ENCODE measurements at regions not wholly inside any gene's neighbourhood (a gene's known extent, or its start where the extent isn't known, plus 50 kb on each side); places are given as distances from the start of the nearest gene placed in this dataset.

DNA sequence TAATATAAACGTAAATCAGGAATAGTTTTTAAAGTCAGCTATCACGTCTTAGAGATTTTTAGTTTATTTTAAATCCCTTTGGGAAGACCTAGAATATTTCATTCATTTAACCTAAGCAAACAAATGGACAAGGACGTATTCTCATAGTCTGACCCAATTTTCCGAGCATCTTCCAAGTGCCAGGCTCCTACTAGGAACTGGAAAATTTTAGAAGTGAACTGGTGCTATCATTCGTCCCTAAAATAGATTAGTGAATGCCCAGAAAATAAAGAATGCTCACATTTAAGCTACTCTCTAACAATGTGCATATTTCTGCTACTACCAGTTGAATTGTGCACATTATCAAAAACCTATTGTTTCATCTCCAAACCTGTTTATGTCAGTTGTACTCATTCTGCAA is 120.1 kb downstream of the ZFAND4 start:
- intact Hi-C loops (cut with DNase I) = no loop called here
- H3K9me3 ChIP-seq = no peaks in the 10 kb centered on the region
- TF ChIP-seq POLR2AphosphoS5 (IDR thresholded peaks at IDR 0.05) (no peak), POLR2A (IDR thresholded peaks at IDR 0.05) (no peak)
- TF ChIP-seq, protein P1, sequence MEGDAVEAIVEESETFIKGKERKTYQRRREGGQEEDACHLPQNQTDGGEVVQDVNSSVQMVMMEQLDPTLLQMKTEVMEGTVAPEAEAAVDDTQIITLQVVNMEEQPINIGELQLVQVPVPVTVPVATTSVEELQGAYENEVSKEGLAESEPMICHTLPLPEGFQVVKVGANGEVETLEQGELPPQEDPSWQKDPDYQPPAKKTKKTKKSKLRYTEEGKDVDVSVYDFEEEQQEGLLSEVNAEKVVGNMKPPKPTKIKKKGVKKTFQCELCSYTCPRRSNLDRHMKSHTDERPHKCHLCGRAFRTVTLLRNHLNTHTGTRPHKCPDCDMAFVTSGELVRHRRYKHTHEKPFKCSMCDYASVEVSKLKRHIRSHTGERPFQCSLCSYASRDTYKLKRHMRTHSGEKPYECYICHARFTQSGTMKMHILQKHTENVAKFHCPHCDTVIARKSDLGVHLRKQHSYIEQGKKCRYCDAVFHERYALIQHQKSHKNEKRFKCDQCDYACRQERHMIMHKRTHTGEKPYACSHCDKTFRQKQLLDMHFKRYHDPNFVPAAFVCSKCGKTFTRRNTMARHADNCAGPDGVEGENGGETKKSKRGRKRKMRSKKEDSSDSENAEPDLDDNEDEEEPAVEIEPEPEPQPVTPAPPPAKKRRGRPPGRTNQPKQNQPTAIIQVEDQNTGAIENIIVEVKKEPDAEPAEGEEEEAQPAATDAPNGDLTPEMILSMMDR (IDR thresholded peaks at IDR 0.05) = no peak
- no peak overlapping the region for H3K27ac ChIP-seq
- WGBS = 94% methylated on average over 5 of the region's 5 CpGs
- no peak for DNase-seq (ENCODE audit: low spot score)
- no peaks in the 10 kb centered on the region for H3K4me1 ChIP-seq (replicated peaks)
- H3K36me3 ChIP-seq = no peaks in the 10 kb centered on the region
- no peaks in the 10 kb centered on the region for H3K27me3 ChIP-seq (replicated peaks; ENCODE audit: insufficient read depth)
- H3K4me3 ChIP-seq = no peak overlapping the region

DNA sequence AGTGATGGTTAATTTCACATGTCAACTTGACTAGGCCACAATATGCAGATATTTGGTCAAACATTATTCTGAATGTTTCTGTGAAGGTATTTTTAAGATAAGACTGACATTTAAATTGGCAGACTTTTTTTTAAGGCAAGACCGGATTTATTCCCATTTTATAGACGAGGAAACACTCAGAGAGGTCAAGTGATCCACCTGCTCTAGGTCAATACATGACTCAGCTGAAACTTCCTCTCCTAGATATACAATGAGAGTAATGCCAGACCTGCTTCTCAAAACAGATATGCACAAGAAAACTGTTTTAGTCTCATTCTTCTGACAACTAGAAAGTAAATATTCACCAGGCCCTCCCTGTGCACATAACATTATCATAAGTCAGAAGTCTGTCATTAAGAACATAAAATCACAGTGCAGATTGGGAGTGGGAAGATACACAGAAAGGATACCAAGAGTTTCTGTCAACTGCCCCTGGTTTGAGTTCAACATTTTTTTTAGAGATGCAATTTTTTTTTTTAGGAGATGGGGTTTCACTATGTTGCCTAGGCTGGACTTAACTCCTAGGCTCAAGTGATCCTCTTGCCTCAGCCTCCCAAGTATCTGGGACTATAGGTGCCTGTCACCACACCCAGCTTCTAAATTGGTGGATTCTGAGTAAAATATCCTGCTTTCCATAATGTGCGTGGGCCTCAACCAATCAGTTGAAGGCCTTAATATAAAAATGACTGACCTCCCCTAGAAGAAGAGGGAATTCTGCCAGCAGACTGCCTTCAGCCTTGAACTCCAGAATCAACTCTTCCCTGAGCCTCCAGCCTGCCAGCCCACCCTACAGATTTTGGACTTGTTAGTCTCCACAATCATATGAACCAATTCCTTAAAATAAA is 121.4 kb downstream of the ZFAND4 start:
- intact Hi-C loops (cut with DNase I) = no loop called here
- DNase-seq (ENCODE audit: low spot score) = no peak
- Histone ChIP-seq H3K9me3 (no peaks in the 10 kb centered on the region), H3K27me3 (replicated peaks; ENCODE audit: insufficient read depth) (no peaks in the 10 kb centered on the region), H3K27ac (no peak overlapping the region), H3K4me3 (no peak overlapping the region), H3K4me1 (replicated peaks) (no peaks in the 10 kb centered on the region), H3K36me3 (no peaks in the 10 kb centered on the region)
- TF ChIP-seq, protein P1 (IDR thresholded peaks at IDR 0.05) = no peak
- TF ChIP-seq POLR2AphosphoS5 (IDR thresholded peaks at IDR 0.05) (no peak), POLR2A (IDR thresholded peaks at IDR 0.05) (no peak)
- WGBS = 88% methylated on average over 3 of the region's 3 CpGs

DNA sequence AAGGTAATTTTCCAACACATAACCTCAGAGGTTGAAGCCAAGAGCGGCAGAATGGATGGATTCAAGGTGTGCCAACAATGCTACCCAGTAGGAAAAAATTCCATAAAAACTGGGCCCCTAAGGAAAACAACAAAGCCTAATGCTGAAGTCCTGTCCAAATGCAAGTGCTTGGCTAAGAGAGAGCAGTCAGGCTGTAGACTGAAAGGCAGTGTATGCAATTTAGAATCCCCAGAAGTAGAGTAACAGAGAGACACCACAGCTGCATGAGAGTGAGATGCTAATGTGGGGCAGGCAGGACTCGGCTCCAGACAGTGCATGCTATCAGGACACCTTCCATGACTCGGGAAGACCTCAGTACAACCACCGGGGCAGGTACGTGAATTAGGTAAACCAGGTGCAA is 124.5 kb downstream of the ZFAND4 start:
- no peak for DNase-seq (ENCODE audit: low spot score)
- Histone ChIP-seq H3K4me3 (no peak overlapping the region), H3K27me3 (replicated peaks; ENCODE audit: insufficient read depth) (no peaks in the 10 kb centered on the region), H3K36me3 (no peaks in the 10 kb centered on the region), H3K9me3 (no peaks in the 10 kb centered on the region), H3K27ac (no peak overlapping the region), H3K4me1 (replicated peaks) (no peaks in the 10 kb centered on the region)
- TF ChIP-seq POLR2AphosphoS5 (IDR thresholded peaks at IDR 0.05) (no peak), POLR2A (IDR thresholded peaks at IDR 0.05) (no peak)
- TF ChIP-seq, protein P1 (IDR thresholded peaks at IDR 0.05) = no peak
- intact Hi-C loops (cut with DNase I) = no loop called here
- WGBS = 81% methylated on average over 5 of the region's 5 CpGs

DNA sequence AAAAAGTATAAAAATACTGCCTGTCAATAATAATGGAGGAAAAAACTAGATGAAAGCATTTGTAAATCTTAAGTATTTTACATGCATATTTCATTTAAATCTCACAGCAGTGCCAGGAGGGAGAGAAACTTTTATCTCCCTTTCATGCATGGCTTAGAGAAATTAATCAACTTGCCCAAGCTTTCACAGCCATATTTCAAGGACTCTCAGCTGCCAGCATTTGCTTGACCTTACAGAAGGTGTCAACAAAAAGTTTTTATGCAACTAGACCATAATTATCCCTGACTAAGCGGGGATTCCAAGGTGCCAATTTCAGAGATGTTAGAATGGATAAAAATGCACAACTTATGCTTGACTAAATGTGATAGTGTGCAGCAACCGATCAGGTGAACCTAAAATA is 125.4 kb downstream of the ZFAND4 start:
- Histone ChIP-seq H3K4me3 (no peak overlapping the region), H3K27me3 (replicated peaks; ENCODE audit: insufficient read depth) (no peaks in the 10 kb centered on the region), H3K36me3 (no peaks in the 10 kb centered on the region), H3K27ac (no peak overlapping the region), H3K4me1 (replicated peaks) (no peaks in the 10 kb centered on the region), H3K9me3 (no peaks in the 10 kb centered on the region)
- no peak for DNase-seq (ENCODE audit: low spot score)
- TF ChIP-seq, protein P1 (IDR thresholded peaks at IDR 0.05) = no peak
- no peak for TF ChIP-seq POLR2AphosphoS5 (IDR thresholded peaks at IDR 0.05)
- TF ChIP-seq POLR2A (IDR thresholded peaks at IDR 0.05) = no peak
- intact Hi-C loops (cut with DNase I) = no loop called here
- WGBS = 88% methylated on average over 2 of the region's 2 CpGs

DNA sequence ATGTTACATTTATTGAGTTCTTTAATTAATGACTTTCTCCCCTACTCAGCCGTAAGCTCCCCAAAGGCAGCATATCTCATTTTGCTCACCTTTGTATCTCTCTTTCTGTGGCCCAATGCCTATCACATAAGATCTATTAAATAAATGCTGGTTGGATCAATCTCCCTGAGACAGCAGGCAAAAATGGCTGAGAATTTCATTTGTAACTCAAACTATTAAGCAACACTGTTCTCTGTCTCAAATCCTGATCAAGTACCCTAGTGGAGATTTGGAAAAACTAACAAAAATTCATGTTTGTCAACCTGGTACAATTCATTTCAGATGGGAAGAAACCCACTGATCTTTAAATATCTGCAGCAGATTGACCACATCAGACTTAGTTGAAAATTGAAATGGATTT is 127.4 kb downstream of the ZFAND4 start:
- Histone ChIP-seq H3K4me1 (replicated peaks) (no peaks in the 10 kb centered on the region), H3K27me3 (replicated peaks; ENCODE audit: insufficient read depth) (no peaks in the 10 kb centered on the region), H3K27ac (no peak overlapping the region), H3K9me3 (no peaks in the 10 kb centered on the region), H3K36me3 (no peaks in the 10 kb centered on the region), H3K4me3 (no peak overlapping the region)
- intact Hi-C loops (cut with DNase I) = no loop called here
- DNase-seq (ENCODE audit: low spot score) = no peak
- WGBS = 94% methylated on average over 1 of the region's 1 CpG
- TF ChIP-seq, protein P1 (IDR thresholded peaks at IDR 0.05) = no peak
- TF ChIP-seq POLR2A (IDR thresholded peaks at IDR 0.05) = no peak
